DOHH2 (cell line): ENCODE measurements at regions not wholly inside any gene's neighbourhood (a gene's known extent, or its start where the extent isn't known, plus 50 kb on each side); places are given as distances from the start of the nearest gene placed in this dataset.

Source experiments
- CTCF ChIP-seq: fragments of 200-600 bp; sonication (generic); IDR thresholded peaks from one replicate; pipeline ENCODE4 v1.5.1; 2014; ENCODE audit warnings: antibody characterized with exemption, mild to moderate bottlenecking, low read depth, low read length; ENCODE audit not compliant: poor library complexity, severe bottlenecking
- EZH2phosphoT487 ChIP-seq: fragments of 200-600 bp; sonication (generic); IDR thresholded peaks from 2 replicates; pipeline ENCODE4 v1.6.1; 2017; ENCODE audit warnings: borderline replicate concordance, mild to moderate bottlenecking, antibody characterized with exemption, low read length, moderate library complexity, mixed read lengths

GRCh38 chr12:39237004-39237403 is 205.9 kb downstream of the KIF21A start:
- TF ChIP-seq CTCF (no peak), EZH2phosphoT487 (no peak)
